ENCODE measurements at regions not wholly inside any gene's neighbourhood (a gene's known extent, or its start where the extent isn't known, plus 50 kb on each side); places are given as distances from the start of the nearest gene placed in this dataset.
"Not testable (repeated sequence)": the region's sequence is repeated elsewhere in the genome, so short reads cannot be mapped to it uniquely, and the experiment has no call there.

GRCh38 chr12:73053893-73054292 lies 781.7 kb downstream of the TRHDE start:
- no peak for DNase-seq

- DNase-seq: no peak
Observed at GRCh38 chr12:73057428-73057827, 785.3 kb downstream of the TRHDE start.

- no peak for DNase-seq
Observed at GRCh38 chr12:73065913-73066312, 793.7 kb downstream of the TRHDE start.

- no peak for DNase-seq
Observed at GRCh38 chr12:73067616-73068015, 795.4 kb downstream of the TRHDE start.

GRCh38 chr12:73072214-73072613 lies 800.0 kb downstream of the TRHDE start:
- no peak for DNase-seq

GRCh38 chr12:73076760-73077159 lies 804.6 kb downstream of the TRHDE start:
- no peak for DNase-seq

GRCh38 chr12:73083736-73084135 lies 811.6 kb downstream of the TRHDE start:
- DNase-seq: no peak

GRCh38 chr12:73106296-73106695 lies 834.1 kb downstream of the TRHDE start:
- DNase-seq: no peak

GRCh38 chr12:73106896-73107295 lies 834.7 kb downstream of the TRHDE start:
- no peak for DNase-seq

GRCh38 chr12:73110816-73111215 lies 838.6 kb downstream of the TRHDE start:
- no peak for DNase-seq

- DNase-seq: no peak
Observed at GRCh38 chr12:73112035-73112816, 840.1 kb downstream of the TRHDE start.

GRCh38 chr12:73124480-73124879 lies 852.3 kb downstream of the TRHDE start:
- DNase-seq: no peak

- no peak for DNase-seq
Observed at GRCh38 chr12:73125148-73125547, 853.0 kb downstream of the TRHDE start.

- no peak for DNase-seq
Observed at GRCh38 chr12:73136386-73136785, 864.2 kb downstream of the TRHDE start.

- DNase-seq: not testable (repeated sequence)
Observed at GRCh38 chr12:73139642-73140041, 867.5 kb downstream of the TRHDE start.

GRCh38 chr12:73158341-73158740 lies 886.2 kb downstream of the TRHDE start:
- DNase-seq: no peak

- no peak for DNase-seq
Observed at GRCh38 chr12:73159954-73160353, 887.8 kb downstream of the TRHDE start.

- no peak for DNase-seq
Observed at GRCh38 chr12:73161970-73162369, 889.8 kb downstream of the TRHDE start.

- DNase-seq: no peak
Observed at GRCh38 chr12:73180734-73181133, 908.6 kb downstream of the TRHDE start.

GRCh38 chr12:73181244-73181643 lies 909.1 kb downstream of the TRHDE start:
- no peak for DNase-seq

- no peak for DNase-seq
Observed at GRCh38 chr12:73185403-73185802, 913.2 kb downstream of the TRHDE start.

GRCh38 chr12:73186272-73186671 lies 914.1 kb downstream of the TRHDE start:
- DNase-seq: no peak

GRCh38 chr12:73187765-73188164 lies 915.6 kb downstream of the TRHDE start:
- DNase-seq: no peak

GRCh38 chr12:73210548-73211204 lies 938.5 kb downstream of the TRHDE start:
- DNase-seq: no peak

Data from fibroblast of skin of abdomen (primary cell).